ENCODE measurements at regions not wholly inside any gene's neighbourhood (a gene's known extent, or its start where the extent isn't known, plus 50 kb on each side); places are given as distances from the start of the nearest gene placed in this dataset.
"Not testable (repeated sequence)": the region's sequence is repeated elsewhere in the genome, so short reads cannot be mapped to it uniquely, and the experiment has no call there.

- no peak overlapping the region for H3K27ac ChIP-seq (ENCODE audit: low read length)
- no peaks in the 10 kb centered on the region for H3K27me3 ChIP-seq (ENCODE audit: low read depth, low read length)
- no peaks in the 10 kb centered on the region for H3K36me3 ChIP-seq (ENCODE audit: control insufficient read depth in 1 of 2, insufficient read depth in 2 of 2, low read length in 2 of 2)
- H3K9me3 ChIP-seq (ENCODE audit: control insufficient read depth in 1 of 2, low read length in 2 of 2), result no peaks in the 10 kb centered on the region
- H3K4me1 ChIP-seq (ENCODE audit: control insufficient read depth in 1 of 2, insufficient read depth in 2 of 2, low read length in 2 of 2), result no peaks in the 10 kb centered on the region
- no peak overlapping the region for H3K4me3 ChIP-seq (ENCODE audit: low read depth in 1 of 2, low read length in 2 of 2)
Measured at GRCh38 chrX:22800806-22801205, 199.0 kb upstream of the DDX53 start.

GRCh38 chrX:22803353-22803752 lies 196.4 kb upstream of the DDX53 start:
- Histone ChIP-seq H3K27me3 (ENCODE audit: low read depth, low read length) (no peaks in the 10 kb centered on the region), H3K36me3 (ENCODE audit: control insufficient read depth in 1 of 2, insufficient read depth in 2 of 2, low read length in 2 of 2) (no peaks in the 10 kb centered on the region), H3K4me1 (ENCODE audit: control insufficient read depth in 1 of 2, insufficient read depth in 2 of 2, low read length in 2 of 2) (no peaks in the 10 kb centered on the region), H3K4me3 (ENCODE audit: low read depth in 1 of 2, low read length in 2 of 2) (no peak overlapping the region), H3K9me3 (ENCODE audit: control insufficient read depth in 1 of 2, low read length in 2 of 2) (no peaks in the 10 kb centered on the region), H3K27ac (ENCODE audit: low read length) (no peak overlapping the region)

GRCh38 chrX:22810876-22811275 lies 188.9 kb upstream of the DDX53 start:
- Histone ChIP-seq H3K27ac (ENCODE audit: low read length) (no peak overlapping the region), H3K4me1 (ENCODE audit: control insufficient read depth in 1 of 2, insufficient read depth in 2 of 2, low read length in 2 of 2) (no peaks in the 10 kb centered on the region), H3K36me3 (ENCODE audit: control insufficient read depth in 1 of 2, insufficient read depth in 2 of 2, low read length in 2 of 2) (no peaks in the 10 kb centered on the region)

GRCh38 chrX:22818061-22818460 lies 181.7 kb upstream of the DDX53 start:
- no peaks in the 10 kb centered on the region for H3K9me3 ChIP-seq (ENCODE audit: control insufficient read depth in 1 of 2, low read length in 2 of 2)
- no peaks in the 10 kb centered on the region for H3K36me3 ChIP-seq (ENCODE audit: control insufficient read depth in 1 of 2, insufficient read depth in 2 of 2, low read length in 2 of 2)
- H3K4me3 ChIP-seq (ENCODE audit: low read depth in 1 of 2, low read length in 2 of 2), result no peak overlapping the region
- no peaks in the 10 kb centered on the region for H3K4me1 ChIP-seq (ENCODE audit: control insufficient read depth in 1 of 2, insufficient read depth in 2 of 2, low read length in 2 of 2)
- H3K27ac ChIP-seq (ENCODE audit: low read length), result no peak overlapping the region
- no peaks in the 10 kb centered on the region for H3K27me3 ChIP-seq (ENCODE audit: low read depth, low read length)

More at GRCh38 chrX:22810876-22811275, 188.9 kb upstream of the DDX53 start:
- H3K27me3 ChIP-seq (ENCODE audit: low read depth, low read length), result no peaks in the 10 kb centered on the region
- no peak overlapping the region for H3K4me3 ChIP-seq (ENCODE audit: low read depth in 1 of 2, low read length in 2 of 2)
- H3K9me3 ChIP-seq (ENCODE audit: control insufficient read depth in 1 of 2, low read length in 2 of 2), result no peaks in the 10 kb centered on the region

GRCh38 chrX:22855693-22856092 lies 144.1 kb upstream of the DDX53 start:
- Histone ChIP-seq H3K36me3 (ENCODE audit: control insufficient read depth in 1 of 2, insufficient read depth in 2 of 2, low read length in 2 of 2) (no peaks in the 10 kb centered on the region), H3K4me3 (ENCODE audit: low read depth in 1 of 2, low read length in 2 of 2) (no peak overlapping the region), H3K27me3 (ENCODE audit: low read depth, low read length) (no peaks in the 10 kb centered on the region), H3K27ac (ENCODE audit: low read length) (no peak overlapping the region), H3K4me1 (ENCODE audit: control insufficient read depth in 1 of 2, insufficient read depth in 2 of 2, low read length in 2 of 2) (no peaks in the 10 kb centered on the region), H3K9me3 (ENCODE audit: control insufficient read depth in 1 of 2, low read length in 2 of 2) (no peaks in the 10 kb centered on the region)

- Histone ChIP-seq H3K4me3 (ENCODE audit: low read depth in 1 of 2, low read length in 2 of 2) (no peak overlapping the region), H3K27me3 (ENCODE audit: low read depth, low read length) (no peaks in the 10 kb centered on the region), H3K9me3 (ENCODE audit: control insufficient read depth in 1 of 2, low read length in 2 of 2) (no peaks in the 10 kb centered on the region), H3K36me3 (ENCODE audit: control insufficient read depth in 1 of 2, insufficient read depth in 2 of 2, low read length in 2 of 2) (no peaks in the 10 kb centered on the region), H3K4me1 (ENCODE audit: control insufficient read depth in 1 of 2, insufficient read depth in 2 of 2, low read length in 2 of 2) (no peaks in the 10 kb centered on the region), H3K27ac (ENCODE audit: low read length) (no peak overlapping the region)
Measured at GRCh38 chrX:22859642-22860041, 140.1 kb upstream of the DDX53 start.

GRCh38 chrX:22866801-22867200 lies 133.0 kb upstream of the DDX53 start:
- H3K27me3 ChIP-seq (ENCODE audit: low read depth, low read length); H3K4me1 ChIP-seq (ENCODE audit: control insufficient read depth in 1 of 2, insufficient read depth in 2 of 2, low read length in 2 of 2); H3K27ac ChIP-seq (ENCODE audit: low read length); H3K36me3 ChIP-seq (ENCODE audit: control insufficient read depth in 1 of 2, insufficient read depth in 2 of 2, low read length in 2 of 2); H3K4me3 ChIP-seq (ENCODE audit: low read depth in 1 of 2, low read length in 2 of 2); H3K9me3 ChIP-seq (ENCODE audit: control insufficient read depth in 1 of 2, low read length in 2 of 2): not testable (repeated sequence)

GRCh38 chrX:22882543-22882942 lies 117.2 kb upstream of the DDX53 start:
- Histone ChIP-seq H3K4me3 (ENCODE audit: low read depth in 1 of 2, low read length in 2 of 2) (no peak overlapping the region), H3K4me1 (ENCODE audit: control insufficient read depth in 1 of 2, insufficient read depth in 2 of 2, low read length in 2 of 2) (no peaks in the 10 kb centered on the region), H3K27me3 (ENCODE audit: low read depth, low read length) (no peaks in the 10 kb centered on the region), H3K27ac (ENCODE audit: low read length) (no peak overlapping the region), H3K9me3 (ENCODE audit: control insufficient read depth in 1 of 2, low read length in 2 of 2) (no peaks in the 10 kb centered on the region), H3K36me3 (ENCODE audit: control insufficient read depth in 1 of 2, insufficient read depth in 2 of 2, low read length in 2 of 2) (no peaks in the 10 kb centered on the region)

GRCh38 chrX:22889819-22890218 lies 109.9 kb upstream of the DDX53 start:
- Histone ChIP-seq H3K4me3 (ENCODE audit: low read depth in 1 of 2, low read length in 2 of 2) (no peak overlapping the region), H3K4me1 (ENCODE audit: control insufficient read depth in 1 of 2, insufficient read depth in 2 of 2, low read length in 2 of 2) (no peaks in the 10 kb centered on the region), H3K36me3 (ENCODE audit: control insufficient read depth in 1 of 2, insufficient read depth in 2 of 2, low read length in 2 of 2) (no peaks in the 10 kb centered on the region), H3K27me3 (ENCODE audit: low read depth, low read length) (no peaks in the 10 kb centered on the region), H3K27ac (ENCODE audit: low read length) (no peak overlapping the region), H3K9me3 (ENCODE audit: control insufficient read depth in 1 of 2, low read length in 2 of 2) (no peaks in the 10 kb centered on the region)

- Histone ChIP-seq H3K9me3 (ENCODE audit: control insufficient read depth in 1 of 2, low read length in 2 of 2) (no peaks in the 10 kb centered on the region), H3K36me3 (ENCODE audit: control insufficient read depth in 1 of 2, insufficient read depth in 2 of 2, low read length in 2 of 2) (no peaks in the 10 kb centered on the region), H3K4me1 (ENCODE audit: control insufficient read depth in 1 of 2, insufficient read depth in 2 of 2, low read length in 2 of 2) (no peaks in the 10 kb centered on the region), H3K4me3 (ENCODE audit: low read depth in 1 of 2, low read length in 2 of 2) (no peak overlapping the region), H3K27me3 (ENCODE audit: low read depth, low read length) (no peaks in the 10 kb centered on the region), H3K27ac (ENCODE audit: low read length) (no peak overlapping the region)
Measured at GRCh38 chrX:22912616-22913015, 87.1 kb upstream of the DDX53 start.

GRCh38 chrX:22922961-22923360 lies 76.8 kb upstream of the DDX53 start:
- Histone ChIP-seq H3K9me3 (ENCODE audit: control insufficient read depth in 1 of 2, low read length in 2 of 2) (no peaks in the 10 kb centered on the region), H3K4me3 (ENCODE audit: low read depth in 1 of 2, low read length in 2 of 2) (no peak overlapping the region), H3K36me3 (ENCODE audit: control insufficient read depth in 1 of 2, insufficient read depth in 2 of 2, low read length in 2 of 2) (no peaks in the 10 kb centered on the region), H3K4me1 (ENCODE audit: control insufficient read depth in 1 of 2, insufficient read depth in 2 of 2, low read length in 2 of 2) (no peaks in the 10 kb centered on the region), H3K27me3 (ENCODE audit: low read depth, low read length) (no peaks in the 10 kb centered on the region), H3K27ac (ENCODE audit: low read length) (no peak overlapping the region)

GRCh38 chrX:22934640-22935039 lies 65.1 kb upstream of the DDX53 start:
- Histone ChIP-seq H3K36me3 (ENCODE audit: control insufficient read depth in 1 of 2, insufficient read depth in 2 of 2, low read length in 2 of 2) (no peaks in the 10 kb centered on the region), H3K27me3 (ENCODE audit: low read depth, low read length) (no peaks in the 10 kb centered on the region), H3K4me1 (ENCODE audit: control insufficient read depth in 1 of 2, insufficient read depth in 2 of 2, low read length in 2 of 2) (no peaks in the 10 kb centered on the region), H3K9me3 (ENCODE audit: control insufficient read depth in 1 of 2, low read length in 2 of 2) (no peaks in the 10 kb centered on the region), H3K4me3 (ENCODE audit: low read depth in 1 of 2, low read length in 2 of 2) (no peak overlapping the region), H3K27ac (ENCODE audit: low read length) (no peak overlapping the region)

Data from muscle layer of duodenum (tissue), 2 donors.